Heart right ventricle (tissue), 16 donors: ENCODE measurements at regions not wholly inside any gene's neighbourhood (a gene's known extent, or its start where the extent isn't known, plus 50 kb on each side); places are given as distances from the start of the nearest gene placed in this dataset.
"Not testable (repeated sequence)": the region's sequence is repeated elsewhere in the genome, so short reads cannot be mapped to it uniquely, and the experiment has no call there.

Source experiments
- ATAC-seq, 8 donors: fragments of 200-7000 bp; cut with Tn5 transposase; one replicate each; pipeline ENCODE4 v1.9.1; 2020; ENCODE audit warnings: mild to moderate bottlenecking in 8 of 8, moderate library complexity in 8 of 8, moderate number of reproducible peaks in 1 of 8
- DNase-seq, 2 donors: peaks; one replicate each; pipeline ENCODE4 v3.0.0-alpha.2; 2020
- H3K27ac ChIP-seq, 10 donors: fragments of 200-600 bp; sonication (generic) in 2 of 10; one replicate each; pipeline versions ENCODE4 v1.5.0 to v1.8.0; 2020 to 2022; ENCODE audit warnings: mild to moderate bottlenecking in 3 of 10
- H3K27me3 ChIP-seq, 7 donors: fragments of 200-600 bp; one replicate each; pipeline ENCODE4 v1.8.0; 2021 to 2022; ENCODE audit warnings: mild to moderate bottlenecking in 2 of 7
- H3K36me3 ChIP-seq, 9 donors: fragments of 200-600 bp; sonication (generic) in 1 of 9; one replicate each; pipeline versions ENCODE4 v1.5.0 to v1.8.0; 2020 to 2022; ENCODE audit warnings: mild to moderate bottlenecking in 2 of 9
- H3K4me1 ChIP-seq, 9 donors: fragments of 200-600 bp; sonication (generic) in 1 of 9; one replicate each; pipeline versions ENCODE4 v1.5.0 to v1.8.0; 2020 to 2022; ENCODE audit warnings: mild to moderate bottlenecking in 4 of 9
- H3K4me3 ChIP-seq, 10 donors: fragments of 200-600 bp; sonication (generic) in 2 of 10; one replicate each; pipeline versions ENCODE4 v1.5.0 to v1.8.0; 2020 to 2022; ENCODE audit warnings: mild to moderate bottlenecking in 7 of 10, moderate library complexity in 2 of 10
- H3K9me3 ChIP-seq, 11 donors: fragments of 200-600 bp in 10 of 11; sonication (generic) in 2 of 11; one replicate each; pipeline versions ENCODE4 v1.5.0 to v1.8.0; 2013 to 2022; ENCODE audit warnings: mild to moderate bottlenecking in 2 of 11, control low read depth in 1 of 11, moderate library complexity in 1 of 11
- CTCF ChIP-seq, 9 donors: fragments of 200-600 bp; sonication (generic) in 2 of 9; IDR thresholded peaks; one replicate each; pipeline versions ENCODE4 v1.5.0 to v1.8.0; 2021 to 2022; ENCODE audit warnings: antibody characterized with exemption in 9 of 9, mild to moderate bottlenecking in 5 of 9, moderate library complexity in 1 of 9
- WGBS, 2 donors: extraction: QIAGEN DNeasy Blood & Tissue Kit; methylation state at CpG; one replicate each; pipeline ENCODE4 v1.1.7; 2013; ENCODE audit warnings: inconsistent platforms in 1 of 2; 5-methylcytosine and 5-hydroxymethylcytosine counted together
- intact Hi-C, 10 donors: fragments of 100-400 bp; cut with DNase I; formaldehyde crosslinking; loops; one replicate each; pipeline versions ENCODE4 v1.11.1 to v1.14.2; 2022
- donor health status: Arrhythmogenic right ventricular cardiomyopathy.
- donor health status: ischemic (EF 13 %, LVEDD 7.1; RV severe dilation, severe dysfunction).
- donor health status: healthy with polysubstance abuse.
- donor health status: DM: no; HTN: yes; CAD: no.
- donor health status: DM: no; HTN: no; CAD: no.
- donor health status: ischemic (EF 25% LVEDD 6.9; RV normal size, moderate dysfunction).
- donor health status: ischemic (EF 25% LVEDD 5.7; RV mildly dilated, moderate dysfunction).
- donor health status: healthy.
- donor health status: DM: yes; HTN: yes; CAD: no.
- donor health status: Ischemic cardiomyopathy.
- donor health status: ischemic (EF 35%, LVEDD 5.7; RV mildly dilated, moderate dysfunction).
- donor health status: nonischemic (EF 11% LVEDD 7.7; RV severe dilation, severe dysfunction).
- donor health status: DM: yes; HTN: yes; CAD: no.
- donor health status: PGD.
- donor health status: ischemic (EF 29% LVEDD 5.4; RV normal size, mild dysfunction).
- donor health status: nonischemic (EF 23%, LVEDD 6.1; RV moderate dilation, normal function).

DNA sequence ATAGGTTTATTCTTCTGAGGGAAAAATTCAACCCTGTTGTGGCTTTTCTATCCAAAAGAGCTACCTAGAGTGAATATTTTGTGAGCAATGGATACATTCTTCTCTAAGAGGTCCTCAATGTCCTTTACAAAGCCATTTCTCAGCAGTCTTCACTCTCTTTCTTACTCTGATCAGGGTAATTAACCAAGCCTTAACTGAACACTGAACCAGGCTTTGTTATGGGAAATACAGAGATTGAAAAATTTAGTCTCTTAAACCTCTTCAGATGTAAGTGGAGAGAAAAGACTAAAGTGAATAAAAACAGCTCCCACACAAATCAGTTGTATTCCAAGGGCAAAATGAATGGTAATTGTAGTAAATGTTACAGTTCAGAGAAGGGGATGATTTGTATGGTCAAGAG lies 64.0 kb upstream of the XIST start:
- no peaks in the 10 kb centered on the region for H3K36me3 ChIP-seq
- H3K9me3 ChIP-seq = no peaks in the 10 kb centered on the region
- H3K4me1 ChIP-seq = peaks cover 0 to 8% (median 0%) of the 10 kb centered on the region in 9 donors
- H3K4me3 ChIP-seq = no peak overlapping the region
- ATAC-seq (no peak), DNase-seq (no peak)
- peaks cover 0 to 27% (median 0%) of the 10 kb centered on the region in 7 donors for H3K27me3 ChIP-seq
- H3K27ac ChIP-seq = no peak overlapping the region
- intact Hi-C loops = no loop called here
- TF ChIP-seq CTCF (IDR thresholded peaks at IDR 0.05) = no peak

- H3K36me3 ChIP-seq, H3K4me1 ChIP-seq, DNase-seq, intact Hi-C loops, H3K27ac ChIP-seq, ATAC-seq, H3K9me3 ChIP-seq, H3K4me3 ChIP-seq: not testable (repeated sequence)
- H3K27me3 ChIP-seq = peaks cover 0 to 42% (median 0%) of the 10 kb centered on the region in 7 donors
Measured at GRCh38 chrX:73914792-73915191, 62.3 kb upstream of the XIST start.

DNA sequence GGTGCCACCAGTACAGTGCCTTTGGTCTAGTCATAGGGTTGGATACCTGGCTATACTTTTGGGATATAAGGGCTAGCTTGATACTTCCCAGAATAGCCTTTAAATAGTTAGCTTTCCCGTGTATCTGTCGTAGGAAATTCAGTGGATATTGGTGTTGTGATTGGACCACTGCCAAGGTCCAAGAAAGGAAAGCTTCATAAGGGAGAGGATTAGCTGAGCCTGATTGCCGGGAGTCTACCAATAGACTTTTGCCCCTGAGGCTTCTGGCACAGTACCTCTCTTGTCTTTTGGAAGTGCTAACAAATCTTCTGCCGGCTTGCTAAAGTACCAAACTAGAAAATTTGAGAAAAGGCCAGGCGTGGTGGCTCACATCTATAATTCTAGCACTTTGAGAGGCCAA lies 61.1 kb upstream of the XIST start:
- TF ChIP-seq CTCF (IDR thresholded peaks at IDR 0.05) = no peak
- ATAC-seq (no peak), DNase-seq (peak in 1 of 2 donors; percentile 12)
- Histone ChIP-seq H3K4me1 (peaks cover 0 to 8% (median 0%) of the 10 kb centered on the region in 9 donors), H3K36me3 (no peaks in the 10 kb centered on the region), H3K4me3 (no peak overlapping the region), H3K9me3 (no peaks in the 10 kb centered on the region), H3K27ac (no peak overlapping the region), H3K27me3 (peaks cover 0 to 45% (median 0%) of the 10 kb centered on the region in 7 donors)
- 31 to 33% methylated on average over 5 of the region's 5 CpGs for WGBS, 2 donors
- intact Hi-C loops = no loop called here

DNA sequence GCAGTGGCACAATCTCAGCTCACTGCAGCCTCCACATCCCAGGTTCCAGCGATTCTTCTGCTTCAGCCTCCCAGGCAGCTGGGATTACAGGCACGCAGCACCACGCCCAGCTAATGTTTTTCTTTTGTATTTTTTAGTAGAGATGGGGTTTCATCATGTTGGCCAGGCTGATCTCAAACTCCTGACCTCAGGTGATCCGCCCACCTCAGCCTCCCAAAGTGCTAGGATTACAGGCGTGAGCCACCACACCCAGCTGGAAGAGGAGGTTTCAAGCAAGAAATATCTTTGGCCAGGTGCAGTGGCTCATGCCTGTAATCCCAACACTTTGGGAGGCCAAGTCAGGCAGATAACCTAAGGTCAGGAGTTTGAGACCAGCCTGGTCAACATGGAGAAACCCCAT lies 59.4 kb upstream of the XIST start:
- intact Hi-C loops = not testable (repeated sequence)

DNA sequence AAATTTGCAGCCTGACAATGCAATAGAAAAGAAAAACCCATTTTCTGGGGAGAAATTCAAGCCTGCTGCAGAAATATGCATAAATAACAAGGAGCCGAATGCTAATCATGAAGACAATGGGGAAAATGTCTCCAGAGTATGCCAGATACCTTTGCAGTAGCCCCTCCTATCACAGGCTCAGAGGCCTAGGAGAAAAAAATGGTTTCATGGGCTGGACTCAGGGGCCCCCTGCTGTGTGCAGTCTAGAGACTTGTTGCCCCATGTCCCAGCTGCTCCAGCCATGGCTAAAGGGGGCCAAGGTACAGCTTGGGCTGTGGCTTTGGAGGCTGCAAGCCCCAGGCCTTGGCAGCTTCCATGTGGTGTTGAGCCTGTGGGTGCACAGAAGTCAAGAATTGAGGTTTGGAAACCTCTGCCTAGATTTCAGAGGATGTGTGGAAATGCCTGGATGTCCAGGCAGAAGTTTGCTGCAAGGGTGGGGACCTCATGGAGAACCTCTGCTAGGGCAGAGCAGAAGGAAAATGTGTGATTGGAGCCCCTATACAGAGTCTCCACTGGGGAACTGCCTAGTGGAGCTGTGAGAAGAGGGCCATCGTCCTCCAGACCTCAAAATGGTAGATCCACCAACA lies 53.3 kb upstream of the XIST start:
- DNase-seq, H3K4me3 ChIP-seq, ATAC-seq, intact Hi-C loops, H3K27ac ChIP-seq, H3K4me1 ChIP-seq, H3K36me3 ChIP-seq: not testable (repeated sequence)
- 76 to 86% methylated on average over 2 of the region's 2 CpGs for WGBS, 2 donors
- Histone ChIP-seq H3K27me3 (peaks cover 0 to 24% (median 0%) of the 10 kb centered on the region in 7 donors), H3K9me3 (peaks cover 0 to 17% (median 0%) of the 10 kb centered on the region in 11 donors)

More for the DNA sequence above, 59.4 kb upstream of the XIST start:
- H3K4me3 ChIP-seq, H3K9me3 ChIP-seq, H3K4me1 ChIP-seq, DNase-seq, ATAC-seq, H3K27ac ChIP-seq, H3K36me3 ChIP-seq: not testable (repeated sequence)
- H3K27me3 ChIP-seq = peaks cover 0 to 45% (median 0%) of the 10 kb centered on the region in 7 donors
- WGBS, 2 donors = 95 to 100% methylated on average over 4 to 5 of the region's 5 CpGs

DNA sequence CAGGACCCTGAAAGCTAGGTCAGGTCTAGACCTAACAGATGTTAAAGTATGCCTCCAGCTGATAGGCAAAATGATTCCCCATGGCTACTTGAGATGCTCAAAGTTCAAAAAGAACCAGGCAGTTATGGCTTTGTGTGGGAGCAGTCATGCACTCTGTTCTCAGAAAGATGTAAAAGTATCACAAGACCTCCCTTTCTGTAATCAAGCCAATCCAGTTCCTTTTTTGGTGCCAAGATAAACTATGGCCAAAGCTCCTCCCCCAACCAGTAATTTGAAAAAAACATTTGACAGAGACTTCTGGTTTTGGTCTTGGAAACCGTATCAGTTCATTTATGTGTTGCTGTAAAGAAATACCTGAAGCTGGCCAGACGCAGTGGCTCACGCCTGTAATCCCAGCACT lies 51.4 kb upstream of the XIST start:
- Histone ChIP-seq H3K9me3 (peaks cover 0 to 17% (median 0%) of the 10 kb centered on the region in 11 donors), H3K27ac (no peak overlapping the region), H3K4me3 (no peak overlapping the region), H3K27me3 (peaks cover 0 to 7% (median 0%) of the 10 kb centered on the region in 7 donors), H3K36me3 (no peaks in the 10 kb centered on the region), H3K4me1 (no peaks in the 10 kb centered on the region)
- TF ChIP-seq CTCF (IDR thresholded peaks at IDR 0.05) = no peak
- DNase-seq (no peak), ATAC-seq (no peak)
- intact Hi-C loops = no loop called here
- 65 to 70% methylated on average over 3 of the region's 3 CpGs for WGBS, 2 donors
